ENCODE measurements at regions not wholly inside any gene's neighbourhood (a gene's known extent, or its start where the extent isn't known, plus 50 kb on each side); places are given as distances from the start of the nearest gene placed in this dataset.

- TF ChIP-seq POLR2A (IDR thresholded peaks at IDR 0.05) (no peak), CTCF (IDR thresholded peaks at IDR 0.05) (no peak), POLR2AphosphoS5 (IDR thresholded peaks at IDR 0.05) (no peak), EP300 (IDR thresholded peaks at IDR 0.05) (no peak)
These were observed 329.7 kb upstream of the TYRP1 start for GRCh38 chr9:12363439-12363838.

All from gastroesophageal sphincter (tissue), 3 donors.